ENCODE measurements at regions not wholly inside any gene's neighbourhood (a gene's known extent, or its start where the extent isn't known, plus 50 kb on each side); places are given as distances from the start of the nearest gene placed in this dataset.

DNA sequence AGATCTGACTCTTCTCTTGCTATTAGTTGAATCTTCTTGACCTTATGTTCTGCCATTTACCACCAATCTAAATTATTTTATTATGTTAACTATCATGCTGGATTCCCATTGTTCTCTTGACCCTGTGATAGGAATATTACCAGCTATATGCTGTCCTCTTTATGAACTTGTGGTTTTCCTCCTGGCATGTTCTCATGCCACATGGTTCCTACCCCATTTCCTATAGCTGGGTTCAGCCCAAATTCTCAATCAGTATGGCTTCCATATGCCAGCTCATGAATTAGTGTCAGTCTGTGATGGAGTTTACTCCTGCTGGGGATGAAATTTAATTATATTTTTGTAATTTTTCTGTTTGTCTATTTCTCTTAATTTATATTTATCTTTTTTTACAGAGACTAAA, 430.5 kb downstream of the SMARCA1 start:
- H2AFZ ChIP-seq (replicated peaks), result no peak overlapping the region
- H3F3A ChIP-seq (ENCODE audit: low read depth), result no peaks in the 10 kb centered on the region
- no peak overlapping the region for H3K9ac ChIP-seq
- DNase-seq (ENCODE audit: low spot score), result no peak
- no peaks in the 10 kb centered on the region for H3K79me2 ChIP-seq (ENCODE audit: low read depth)
- no peaks in the 10 kb centered on the region for H3K9me3 ChIP-seq (ENCODE audit: low read depth)
- no peaks in the 10 kb centered on the region for H4K20me1 ChIP-seq (ENCODE audit: low read depth)
- Mint-ChIP-seq H3K27ac (no peak overlapping the region), H3K4me3 (no peak overlapping the region), H3K27me3 (ENCODE audit: insufficient read depth, low read depth) (no peaks in the 10 kb centered on the region), H3K9me3 (no peaks in the 10 kb centered on the region), H3K4me1 (peaks cover 32% of the 10 kb centered on the region), H3K36me3 (no peaks in the 10 kb centered on the region)
- no peak overlapping the region for H3K27ac ChIP-seq
- H3K4me1 ChIP-seq, result peaks cover 43% of the 10 kb centered on the region
- no peaks in the 10 kb centered on the region for H3K36me3 ChIP-seq
- TF ChIP-seq EZH2 (IDR thresholded peaks at IDR 0.05) (no peak), EZH2phosphoT487 (IDR thresholded peaks at IDR 0.05) (no peak)
- TF ChIP-seq, protein P1, sequence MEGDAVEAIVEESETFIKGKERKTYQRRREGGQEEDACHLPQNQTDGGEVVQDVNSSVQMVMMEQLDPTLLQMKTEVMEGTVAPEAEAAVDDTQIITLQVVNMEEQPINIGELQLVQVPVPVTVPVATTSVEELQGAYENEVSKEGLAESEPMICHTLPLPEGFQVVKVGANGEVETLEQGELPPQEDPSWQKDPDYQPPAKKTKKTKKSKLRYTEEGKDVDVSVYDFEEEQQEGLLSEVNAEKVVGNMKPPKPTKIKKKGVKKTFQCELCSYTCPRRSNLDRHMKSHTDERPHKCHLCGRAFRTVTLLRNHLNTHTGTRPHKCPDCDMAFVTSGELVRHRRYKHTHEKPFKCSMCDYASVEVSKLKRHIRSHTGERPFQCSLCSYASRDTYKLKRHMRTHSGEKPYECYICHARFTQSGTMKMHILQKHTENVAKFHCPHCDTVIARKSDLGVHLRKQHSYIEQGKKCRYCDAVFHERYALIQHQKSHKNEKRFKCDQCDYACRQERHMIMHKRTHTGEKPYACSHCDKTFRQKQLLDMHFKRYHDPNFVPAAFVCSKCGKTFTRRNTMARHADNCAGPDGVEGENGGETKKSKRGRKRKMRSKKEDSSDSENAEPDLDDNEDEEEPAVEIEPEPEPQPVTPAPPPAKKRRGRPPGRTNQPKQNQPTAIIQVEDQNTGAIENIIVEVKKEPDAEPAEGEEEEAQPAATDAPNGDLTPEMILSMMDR (IDR thresholded peaks at IDR 0.05), result no peak
- no peaks in the 10 kb centered on the region for H3K27me3 ChIP-seq
- no peak overlapping the region for H3K4me3 ChIP-seq
- no peak overlapping the region for H3K4me2 ChIP-seq

GRCh38 chrX:129092242-129092641, 431.0 kb downstream of the SMARCA1 start:
- Mint-ChIP-seq H3K36me3 (no peaks in the 10 kb centered on the region), H3K27me3 (ENCODE audit: insufficient read depth, low read depth) (no peaks in the 10 kb centered on the region), H3K27ac (no peak overlapping the region), H3K4me3 (no peak overlapping the region), H3K9me3 (no peaks in the 10 kb centered on the region), H3K4me1 (peaks cover 30% of the 10 kb centered on the region)
- Histone ChIP-seq H3K4me3 (no peak overlapping the region), H3F3A (ENCODE audit: low read depth) (no peaks in the 10 kb centered on the region), H3K79me2 (ENCODE audit: low read depth) (no peaks in the 10 kb centered on the region), H4K20me1 (ENCODE audit: low read depth) (no peaks in the 10 kb centered on the region), H3K4me1 (peaks cover 43% of the 10 kb centered on the region), H3K9ac (no peak overlapping the region), H3K4me2 (no peak overlapping the region), H3K9me3 (ENCODE audit: low read depth) (peaks cover 5% of the 10 kb centered on the region), H3K27ac (no peak overlapping the region), H3K27me3 (no peaks in the 10 kb centered on the region), H2AFZ (replicated peaks) (no peak overlapping the region), H3K36me3 (no peaks in the 10 kb centered on the region)
- no peak for DNase-seq (ENCODE audit: low spot score)
- no peak for TF ChIP-seq EZH2 (IDR thresholded peaks at IDR 0.05)
- TF ChIP-seq, protein P1 (IDR thresholded peaks at IDR 0.05), result no peak
- TF ChIP-seq EZH2phosphoT487 (IDR thresholded peaks at IDR 0.05), result no peak

DNA sequence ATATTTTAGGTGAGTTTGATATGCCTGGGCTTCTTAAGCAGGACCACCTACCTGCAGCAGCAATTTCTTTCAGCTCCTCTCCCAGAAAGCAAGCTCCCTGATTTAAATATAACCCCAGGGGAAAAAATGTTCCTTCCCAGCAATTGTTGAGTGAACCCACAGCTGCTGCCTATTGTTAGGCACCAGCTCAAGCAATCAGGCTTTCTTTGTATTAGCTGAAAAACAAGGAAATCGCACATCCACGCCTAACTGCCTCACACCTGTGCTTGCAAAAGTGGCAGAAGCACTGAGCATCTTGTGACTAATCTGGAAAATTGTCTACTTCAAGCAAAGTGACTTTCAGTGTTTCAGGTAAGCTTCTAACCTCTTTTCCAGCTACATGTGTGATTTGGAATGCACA, 432.2 kb downstream of the SMARCA1 start:
- H3K36me3 ChIP-seq, result no peaks in the 10 kb centered on the region
- peaks cover 30% of the 10 kb centered on the region for H3K4me1 Mint-ChIP-seq
- H3K4me2 ChIP-seq, result peak overlapping the region; percentile 8
- H3F3A ChIP-seq (ENCODE audit: low read depth), result no peaks in the 10 kb centered on the region
- H3K9me3 ChIP-seq (ENCODE audit: low read depth), result peaks cover 5% of the 10 kb centered on the region
- H2AFZ ChIP-seq (replicated peaks), result no peak overlapping the region
- TF ChIP-seq EZH2 (IDR thresholded peaks at IDR 0.05), result no peak
- TF ChIP-seq, protein P1 (IDR thresholded peaks at IDR 0.05), result no peak
- no peak for TF ChIP-seq EZH2phosphoT487 (IDR thresholded peaks at IDR 0.05)
- peak; percentile 65 for DNase-seq (ENCODE audit: low spot score)
- no peaks in the 10 kb centered on the region for H3K79me2 ChIP-seq (ENCODE audit: low read depth)
- no peaks in the 10 kb centered on the region for H4K20me1 ChIP-seq (ENCODE audit: low read depth)
- no peak overlapping the region for H3K9ac ChIP-seq
- H3K27ac Mint-ChIP-seq, result no peak overlapping the region
- no peaks in the 10 kb centered on the region for H3K9me3 Mint-ChIP-seq
- H3K4me1 ChIP-seq, result peaks cover 43% of the 10 kb centered on the region
- no peaks in the 10 kb centered on the region for H3K27me3 ChIP-seq
- no peak overlapping the region for H3K4me3 Mint-ChIP-seq
- no peak overlapping the region for H3K4me3 ChIP-seq
- H3K36me3 Mint-ChIP-seq, result no peaks in the 10 kb centered on the region
- peaks cover 3% of the 10 kb centered on the region for H3K27me3 Mint-ChIP-seq (ENCODE audit: insufficient read depth, low read depth)
- H3K27ac ChIP-seq, result peak overlapping the region; percentile 77
